ENCODE measurements at regions not wholly inside any gene's neighbourhood (a gene's known extent, or its start where the extent isn't known, plus 50 kb on each side); places are given as distances from the start of the nearest gene placed in this dataset.
"Not testable (repeated sequence)": the region's sequence is repeated elsewhere in the genome, so short reads cannot be mapped to it uniquely, and the experiment has no call there.

GRCh38 chr3:181327349-181327748 lies 337.8 kb upstream of the DNAJC19 start:
- DNase-seq = no peak

GRCh38 chr3:181326637-181327223 lies 337.2 kb upstream of the DNAJC19 start:
- no peak for DNase-seq

- not testable (repeated sequence) for DNase-seq
Measured at GRCh38 chr3:181324516-181324915, 335.0 kb upstream of the DNAJC19 start.

GRCh38 chr3:181318321-181318720 lies 328.8 kb upstream of the DNAJC19 start:
- DNase-seq = no peak

GRCh38 chr3:181317508-181317907 lies 328.0 kb upstream of the DNAJC19 start:
- DNase-seq = no peak

- no peak for DNase-seq
Measured at GRCh38 chr3:181316482-181316881, 326.9 kb upstream of the DNAJC19 start.

GRCh38 chr3:181313335-181313734 lies 323.8 kb upstream of the DNAJC19 start:
- DNase-seq = no peak

- DNase-seq = no peak
Measured at GRCh38 chr3:181311186-181311585, 321.6 kb upstream of the DNAJC19 start.

- no peak for DNase-seq
Measured at GRCh38 chr3:181302960-181303359, 313.4 kb upstream of the DNAJC19 start.

- no peak for DNase-seq
Measured at GRCh38 chr3:181300033-181300432, 310.5 kb upstream of the DNAJC19 start.

GRCh38 chr3:181298421-181298820 lies 308.9 kb upstream of the DNAJC19 start:
- no peak for DNase-seq

GRCh38 chr3:181292984-181293383 lies 303.4 kb upstream of the DNAJC19 start:
- no peak for DNase-seq

GRCh38 chr3:181290941-181291340 lies 301.4 kb upstream of the DNAJC19 start:
- no peak for DNase-seq

- no peak for DNase-seq
Measured at GRCh38 chr3:181289306-181289705, 299.8 kb upstream of the DNAJC19 start.

GRCh38 chr3:181288145-181288544 lies 298.6 kb upstream of the DNAJC19 start:
- DNase-seq = no peak

GRCh38 chr3:181279239-181279565 lies 289.7 kb upstream of the DNAJC19 start:
- no peak for DNase-seq

- DNase-seq = no peak
Measured at GRCh38 chr3:181278468-181279238, 289.1 kb upstream of the DNAJC19 start.

- no peak for DNase-seq
Measured at GRCh38 chr3:181276358-181276896, 286.9 kb upstream of the DNAJC19 start.

- no peak for DNase-seq
Measured at GRCh38 chr3:181274025-181274424, 284.5 kb upstream of the DNAJC19 start.

- no peak for DNase-seq
Measured at GRCh38 chr3:181267312-181267711, 277.8 kb upstream of the DNAJC19 start.

- no peak for DNase-seq
Measured at GRCh38 chr3:181265750-181266333, 276.3 kb upstream of the DNAJC19 start.

GRCh38 chr3:181264486-181264885 lies 274.9 kb upstream of the DNAJC19 start:
- no peak for DNase-seq

- DNase-seq = no peak
Measured at GRCh38 chr3:181253796-181254195, 264.3 kb upstream of the DNAJC19 start.

- no peak for DNase-seq
Measured at GRCh38 chr3:181252631-181253030, 263.1 kb upstream of the DNAJC19 start.

Measured in stimulated activated CD4-positive, alpha-beta T cell treated with anti-CD3 and anti-CD28 coated beads, Interleukin-2, amount 100 ng/mL, for 24 hours (primary cell).